ENCODE measurements at regions not wholly inside any gene's neighbourhood (a gene's known extent, or its start where the extent isn't known, plus 50 kb on each side); places are given as distances from the start of the nearest gene placed in this dataset.

GRCh38 chr3:111338059-111338698, 203.8 kb upstream of the CD96 start:
- Histone ChIP-seq H3K4me1 (ENCODE audit: low read depth) (peaks cover 4% of the 10 kb centered on the region), H3K36me3 (no peaks in the 10 kb centered on the region), H3K9me3 (ENCODE audit: low read depth) (no peaks in the 10 kb centered on the region), H3K4me3 (no peak overlapping the region), H3K27me3 (no peaks in the 10 kb centered on the region), H3K27ac (no peak overlapping the region)
- TF ChIP-seq CTCF (IDR thresholded peaks at IDR 0.05; ENCODE audit: low read depth, low read length): peak; percentile 90
- peak; percentile 72 to 89 for DNase-seq (ENCODE audit: low read depth in 1 of 2, low spot score in 1 of 2)

- TF ChIP-seq CTCF (IDR thresholded peaks at IDR 0.05; ENCODE audit: low read depth, low read length): no peak
- no peaks in the 10 kb centered on the region for H3K36me3 ChIP-seq
Measured at GRCh38 chr3:111339017-111339416, 203.0 kb upstream of the CD96 start.

GRCh38 chr3:111351334-111351733, 190.7 kb upstream of the CD96 start:
- no peaks in the 10 kb centered on the region for H3K27me3 ChIP-seq
- H3K4me1 ChIP-seq (ENCODE audit: low read depth): no peaks in the 10 kb centered on the region
- H3K36me3 ChIP-seq: no peaks in the 10 kb centered on the region
- DNase-seq (ENCODE audit: low read depth in 1 of 2, low spot score in 1 of 2): peak in 1 of 2 donors; percentile 42
- no peak overlapping the region for H3K4me3 ChIP-seq
- TF ChIP-seq CTCF (IDR thresholded peaks at IDR 0.05; ENCODE audit: low read depth, low read length): no peak
- H3K9me3 ChIP-seq (ENCODE audit: low read depth): no peaks in the 10 kb centered on the region
- H3K27ac ChIP-seq: no peak overlapping the region

More at GRCh38 chr3:111339017-111339416, 203.0 kb upstream of the CD96 start:
- no peaks in the 10 kb centered on the region for H3K27me3 ChIP-seq
- no peak for DNase-seq (ENCODE audit: low read depth in 1 of 2, low spot score in 1 of 2)
- no peak overlapping the region for H3K27ac ChIP-seq
- H3K4me1 ChIP-seq (ENCODE audit: low read depth): peaks cover 4% of the 10 kb centered on the region
- H3K9me3 ChIP-seq (ENCODE audit: low read depth): no peaks in the 10 kb centered on the region
- H3K4me3 ChIP-seq: no peak overlapping the region

GRCh38 chr3:111352585-111352984, 189.4 kb upstream of the CD96 start:
- DNase-seq (ENCODE audit: low read depth in 1 of 2, low spot score in 1 of 2): peak in 1 of 2 donors; percentile 18
- no peak overlapping the region for H3K4me3 ChIP-seq
- no peaks in the 10 kb centered on the region for H3K27me3 ChIP-seq
- H3K36me3 ChIP-seq: no peaks in the 10 kb centered on the region
- no peaks in the 10 kb centered on the region for H3K9me3 ChIP-seq (ENCODE audit: low read depth)
- no peak overlapping the region for H3K27ac ChIP-seq
- no peak for TF ChIP-seq CTCF (IDR thresholded peaks at IDR 0.05; ENCODE audit: low read depth, low read length)
- no peaks in the 10 kb centered on the region for H3K4me1 ChIP-seq (ENCODE audit: low read depth)

- DNase-seq (ENCODE audit: low read depth in 1 of 2, low spot score in 1 of 2): no peak
Measured at GRCh38 chr3:111359261-111360030, 182.6 kb upstream of the CD96 start.

More at GRCh38 chr3:111359261-111360030, 182.6 kb upstream of the CD96 start:
- TF ChIP-seq CTCF (IDR thresholded peaks at IDR 0.05; ENCODE audit: low read depth, low read length): no peak
- Histone ChIP-seq H3K4me1 (ENCODE audit: low read depth) (no peaks in the 10 kb centered on the region), H3K4me3 (no peak overlapping the region), H3K9me3 (ENCODE audit: low read depth) (no peaks in the 10 kb centered on the region), H3K27me3 (no peaks in the 10 kb centered on the region), H3K27ac (no peak overlapping the region), H3K36me3 (no peaks in the 10 kb centered on the region)

Measured in cardiac muscle cell (in vitro differentiated cells and primary cell).